ENCODE measurements at regions not wholly inside any gene's neighbourhood (a gene's known extent, or its start where the extent isn't known, plus 50 kb on each side); places are given as distances from the start of the nearest gene placed in this dataset.

GRCh38 chr1:213772128-213773063, 215.4 kb upstream of the PROX1 start:
- no peaks in the 10 kb centered on the region for H3K9me3 ChIP-seq

GRCh38 chr1:213773975-213774374, 213.8 kb upstream of the PROX1 start:
- H3K4me1 ChIP-seq: no peaks in the 10 kb centered on the region
- H3K27ac ChIP-seq: no peak overlapping the region
- no peaks in the 10 kb centered on the region for H3K9me3 ChIP-seq
- no peak overlapping the region for H3K4me3 ChIP-seq
- no peak for DNase-seq (ENCODE audit: low spot score in 2 of 2)
- TF ChIP-seq, protein P1, sequence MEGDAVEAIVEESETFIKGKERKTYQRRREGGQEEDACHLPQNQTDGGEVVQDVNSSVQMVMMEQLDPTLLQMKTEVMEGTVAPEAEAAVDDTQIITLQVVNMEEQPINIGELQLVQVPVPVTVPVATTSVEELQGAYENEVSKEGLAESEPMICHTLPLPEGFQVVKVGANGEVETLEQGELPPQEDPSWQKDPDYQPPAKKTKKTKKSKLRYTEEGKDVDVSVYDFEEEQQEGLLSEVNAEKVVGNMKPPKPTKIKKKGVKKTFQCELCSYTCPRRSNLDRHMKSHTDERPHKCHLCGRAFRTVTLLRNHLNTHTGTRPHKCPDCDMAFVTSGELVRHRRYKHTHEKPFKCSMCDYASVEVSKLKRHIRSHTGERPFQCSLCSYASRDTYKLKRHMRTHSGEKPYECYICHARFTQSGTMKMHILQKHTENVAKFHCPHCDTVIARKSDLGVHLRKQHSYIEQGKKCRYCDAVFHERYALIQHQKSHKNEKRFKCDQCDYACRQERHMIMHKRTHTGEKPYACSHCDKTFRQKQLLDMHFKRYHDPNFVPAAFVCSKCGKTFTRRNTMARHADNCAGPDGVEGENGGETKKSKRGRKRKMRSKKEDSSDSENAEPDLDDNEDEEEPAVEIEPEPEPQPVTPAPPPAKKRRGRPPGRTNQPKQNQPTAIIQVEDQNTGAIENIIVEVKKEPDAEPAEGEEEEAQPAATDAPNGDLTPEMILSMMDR (IDR thresholded peaks at IDR 0.05): no peak
- TF ChIP-seq POLR2A (IDR thresholded peaks at IDR 0.05): no peak
- intact Hi-C loops (cut with DNase I; ENCODE audit: low total_unique reads): no loop called here
- no peaks in the 10 kb centered on the region for H3K36me3 ChIP-seq
- H3K27me3 ChIP-seq: no peaks in the 10 kb centered on the region

More at GRCh38 chr1:213772128-213773063, 215.4 kb upstream of the PROX1 start:
- Histone ChIP-seq H3K27ac (no peak overlapping the region), H3K4me3 (no peak overlapping the region), H3K4me1 (no peaks in the 10 kb centered on the region), H3K36me3 (no peaks in the 10 kb centered on the region), H3K27me3 (no peaks in the 10 kb centered on the region)
- no peak for DNase-seq (ENCODE audit: low spot score in 2 of 2)
- intact Hi-C loops (cut with DNase I; ENCODE audit: low total_unique reads): no loop called here
- no peak for TF ChIP-seq POLR2AphosphoS5 (IDR thresholded peaks at IDR 0.05)
- TF ChIP-seq, protein P1 (IDR thresholded peaks at IDR 0.05): no peak
- TF ChIP-seq POLR2A (IDR thresholded peaks at IDR 0.05): no peak

GRCh38 chr1:213776969-213777368, 210.8 kb upstream of the PROX1 start:
- no peaks in the 10 kb centered on the region for H3K36me3 ChIP-seq
- intact Hi-C loops (cut with DNase I; ENCODE audit: low total_unique reads): no loop called here
- no peaks in the 10 kb centered on the region for H3K4me1 ChIP-seq
- DNase-seq (ENCODE audit: low spot score in 2 of 2): no peak
- H3K27me3 ChIP-seq: no peaks in the 10 kb centered on the region
- TF ChIP-seq, protein P1 (IDR thresholded peaks at IDR 0.05): no peak
- TF ChIP-seq POLR2A (IDR thresholded peaks at IDR 0.05) (no peak), POLR2AphosphoS5 (IDR thresholded peaks at IDR 0.05) (no peak)
- no peak overlapping the region for H3K4me3 ChIP-seq
- H3K27ac ChIP-seq: no peak overlapping the region
- H3K9me3 ChIP-seq: no peaks in the 10 kb centered on the region

- intact Hi-C loops (cut with DNase I; ENCODE audit: low total_unique reads): no loop called here
- Histone ChIP-seq H3K27ac (no peak overlapping the region), H3K9me3 (no peaks in the 10 kb centered on the region), H3K4me3 (no peak overlapping the region), H3K4me1 (no peaks in the 10 kb centered on the region), H3K36me3 (no peaks in the 10 kb centered on the region), H3K27me3 (no peaks in the 10 kb centered on the region)
- TF ChIP-seq POLR2AphosphoS5 (IDR thresholded peaks at IDR 0.05) (no peak), POLR2A (IDR thresholded peaks at IDR 0.05) (no peak)
- no peak for DNase-seq (ENCODE audit: low spot score in 2 of 2)
Observed at GRCh38 chr1:213779228-213779627, 208.5 kb upstream of the PROX1 start.

DNA sequence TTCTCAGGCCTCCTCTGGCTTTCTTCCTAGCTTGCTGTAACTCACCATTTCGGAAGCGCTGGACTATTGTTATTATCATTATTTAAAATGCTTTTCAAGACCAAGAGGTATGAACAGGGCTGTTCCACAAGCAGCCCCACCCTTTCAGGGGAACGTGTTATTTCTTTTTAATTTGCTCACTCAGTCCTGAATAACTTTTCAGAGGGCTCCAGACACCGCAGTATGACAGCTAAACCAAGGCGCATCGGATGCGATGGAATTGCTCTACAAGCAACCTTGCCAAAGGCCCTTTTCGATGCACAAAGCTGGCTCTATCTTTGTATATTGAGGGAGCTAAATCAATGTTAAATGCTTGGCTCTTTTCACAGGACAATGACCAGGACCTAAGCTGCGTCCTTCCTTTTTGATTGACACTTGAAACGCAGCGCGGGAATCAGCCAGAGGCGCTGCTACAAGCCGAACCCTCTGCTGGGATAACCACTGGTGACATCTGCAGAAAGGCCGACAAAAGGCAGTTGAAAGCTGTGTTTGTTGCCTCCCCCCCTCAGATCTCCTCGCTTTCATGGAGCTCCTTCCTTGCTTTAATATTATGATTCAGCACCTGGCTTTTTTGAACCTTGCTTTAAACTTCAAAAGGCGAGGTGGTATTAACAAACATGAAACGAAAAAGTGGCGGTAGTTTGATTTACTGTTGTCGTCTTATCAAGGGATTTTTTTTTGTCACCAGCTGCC, 204.7 kb upstream of the PROX1 start:
- no peak overlapping the region for H3K4me3 ChIP-seq
- no peaks in the 10 kb centered on the region for H3K9me3 ChIP-seq
- intact Hi-C loops (cut with DNase I; ENCODE audit: low total_unique reads): no loop called here
- no peaks in the 10 kb centered on the region for H3K36me3 ChIP-seq
- DNase-seq (ENCODE audit: low spot score in 2 of 2): no peak
- no peaks in the 10 kb centered on the region for H3K27me3 ChIP-seq
- H3K4me1 ChIP-seq: no peaks in the 10 kb centered on the region
- no peak overlapping the region for H3K27ac ChIP-seq
- TF ChIP-seq, protein P1 (IDR thresholded peaks at IDR 0.05): no peak
- TF ChIP-seq POLR2A (IDR thresholded peaks at IDR 0.05) (no peak), POLR2AphosphoS5 (IDR thresholded peaks at IDR 0.05) (no peak)
